Globus pallidus (tissue), 1 donor: ENCODE measurements at regions not wholly inside any gene's neighbourhood (a gene's known extent, or its start where the extent isn't known, plus 50 kb on each side); places are given as distances from the start of the nearest gene placed in this dataset.
"Not testable (repeated sequence)": the region's sequence is repeated elsewhere in the genome, so short reads cannot be mapped to it uniquely, and the experiment has no call there.

Source experiments
- DNase-seq: peaks from one replicate; pipeline ENCODE4 v3.0.0-alpha.2; 2015; ENCODE audit warnings: low spot score

DNA sequence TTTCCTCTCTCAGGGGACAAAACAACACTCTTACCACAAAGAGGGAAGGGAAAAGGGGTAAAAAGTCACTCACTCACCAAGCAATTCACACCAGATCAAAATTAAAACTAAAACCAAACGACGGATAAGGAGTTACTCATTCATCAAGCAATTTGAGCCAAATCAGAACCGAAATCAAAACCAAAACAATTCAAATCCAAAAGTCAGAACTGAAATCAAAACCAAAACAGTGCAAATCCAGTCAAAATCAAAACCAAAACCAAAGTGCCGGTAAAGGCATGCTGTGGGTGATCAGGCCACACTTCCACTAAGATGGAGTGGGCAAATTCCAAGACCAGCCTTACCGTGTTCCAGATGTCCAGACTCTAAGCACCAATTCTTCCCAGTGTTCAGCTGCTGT is 717.9 kb downstream of the AMY1C start:
- DNase-seq: no peak

DNA sequence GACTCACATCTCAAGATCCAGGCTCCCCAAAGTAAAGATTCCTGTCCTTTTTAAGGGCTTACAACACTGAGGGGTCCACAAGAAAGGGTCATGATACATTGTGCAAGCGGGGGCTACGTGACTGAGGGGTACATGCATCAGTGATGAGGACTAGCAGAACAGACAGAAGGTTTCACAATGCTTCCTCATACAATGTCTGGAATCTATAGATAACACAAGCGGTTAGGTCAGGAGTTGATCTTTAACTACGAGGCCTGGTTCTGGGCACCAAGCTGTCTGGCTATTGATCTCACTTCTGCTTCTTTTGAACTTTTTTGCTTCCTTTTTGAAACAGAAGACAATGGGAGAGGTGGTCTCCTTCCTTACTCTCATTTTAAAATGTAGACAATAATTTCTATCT is 718.6 kb downstream of the AMY1C start:
- DNase-seq: no peak

DNA sequence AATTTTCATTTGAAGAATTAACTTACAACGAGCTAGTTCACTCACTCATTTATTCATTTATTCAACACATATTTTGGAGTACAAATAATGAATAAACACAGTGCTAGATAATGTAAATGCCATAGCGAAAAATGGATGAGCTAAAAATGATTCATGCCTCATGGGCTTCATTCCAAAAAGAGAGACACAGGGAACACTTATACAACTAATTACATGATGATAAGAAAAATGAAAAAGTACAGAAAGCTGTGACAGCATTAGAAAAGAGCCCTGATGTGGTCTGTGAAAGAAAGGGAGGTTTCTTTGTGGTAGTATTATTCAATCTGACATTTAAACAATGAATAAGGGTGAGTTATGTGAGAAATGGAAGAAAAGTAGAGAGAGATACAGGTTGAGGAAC is 726.4 kb downstream of the AMY1C start:
- DNase-seq: no peak

DNA sequence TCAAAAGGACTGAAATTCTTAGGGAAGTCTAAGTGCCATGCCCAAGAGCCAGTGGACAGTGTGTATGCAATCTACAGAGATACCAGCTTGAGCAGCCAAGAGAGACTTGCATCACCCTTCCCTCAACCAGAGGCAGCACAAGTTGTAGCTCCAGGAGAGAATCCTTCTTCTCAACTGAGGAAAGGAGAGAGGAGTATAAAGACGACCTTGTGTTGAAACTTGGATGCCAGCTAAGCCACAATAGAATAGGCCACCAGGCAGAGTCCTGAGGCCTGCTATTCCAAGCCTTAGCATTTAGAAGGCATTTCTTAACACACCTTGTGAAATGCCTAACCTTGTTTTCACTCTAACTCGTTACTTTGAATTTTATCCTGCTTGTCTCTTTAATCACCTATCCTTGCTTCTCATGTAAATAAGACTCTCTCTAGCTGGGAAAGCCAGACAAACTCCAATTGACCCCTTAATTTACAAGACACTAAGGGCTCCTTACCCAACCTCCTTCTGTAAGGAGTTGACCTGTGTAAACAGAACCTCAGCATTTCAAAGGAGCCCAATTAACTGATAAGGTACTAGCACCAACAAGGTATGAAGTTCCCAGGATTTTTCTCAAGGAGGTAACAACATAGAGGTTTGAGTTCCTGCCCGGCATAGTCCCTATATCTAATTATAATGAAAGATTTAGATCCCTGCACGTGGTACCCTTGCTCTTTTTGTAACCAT is 738.8 kb downstream of the AMY1C start:
- no peak for DNase-seq

DNA sequence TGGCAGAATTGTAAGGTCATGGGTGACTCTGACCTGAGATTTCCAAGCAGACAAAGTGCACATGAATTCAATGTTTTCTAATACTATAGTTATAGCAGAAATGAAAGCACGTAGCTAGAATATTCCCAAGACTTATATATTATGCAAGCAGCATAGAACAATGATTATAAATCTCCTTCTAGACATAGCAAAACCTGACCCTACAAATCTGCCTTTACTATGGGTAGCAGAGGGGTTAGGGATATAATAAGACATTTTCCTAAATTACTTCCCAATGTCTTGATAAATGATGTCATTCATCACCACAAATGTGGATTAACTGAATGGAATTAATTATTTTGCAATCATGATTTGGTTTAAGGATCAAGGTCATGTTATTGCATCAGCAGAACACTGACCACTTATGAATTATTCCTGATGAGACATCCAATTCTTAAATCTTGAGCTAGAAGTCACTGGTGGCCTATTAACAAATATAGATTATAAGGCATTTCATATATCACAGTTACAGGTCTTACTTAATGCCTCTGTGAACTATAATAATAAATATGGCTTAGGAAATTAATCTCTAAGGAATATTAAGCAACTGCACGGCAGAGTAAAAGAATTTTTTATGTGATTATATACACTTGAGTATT is 776.6 kb downstream of the AMY1C start:
- DNase-seq: no peak

DNA sequence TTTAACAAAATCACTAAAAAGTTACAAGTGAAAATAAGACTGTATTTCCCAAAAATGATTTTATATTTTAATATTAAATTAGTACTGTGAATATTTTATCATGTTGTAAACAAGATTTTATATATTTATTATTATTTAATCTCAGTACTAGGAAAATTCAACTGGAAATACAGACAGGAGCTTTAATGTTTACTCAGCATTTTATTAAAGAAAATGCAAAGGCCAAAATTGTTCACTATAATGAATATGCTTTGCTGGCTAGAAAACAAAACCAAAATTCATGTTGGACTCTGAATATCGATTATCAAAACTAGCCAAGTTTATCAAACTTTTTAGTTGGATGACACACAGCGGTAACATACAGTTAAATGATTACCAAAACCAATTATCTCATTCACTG is 782.3 kb downstream of the AMY1C start:
- DNase-seq: no peak

DNA sequence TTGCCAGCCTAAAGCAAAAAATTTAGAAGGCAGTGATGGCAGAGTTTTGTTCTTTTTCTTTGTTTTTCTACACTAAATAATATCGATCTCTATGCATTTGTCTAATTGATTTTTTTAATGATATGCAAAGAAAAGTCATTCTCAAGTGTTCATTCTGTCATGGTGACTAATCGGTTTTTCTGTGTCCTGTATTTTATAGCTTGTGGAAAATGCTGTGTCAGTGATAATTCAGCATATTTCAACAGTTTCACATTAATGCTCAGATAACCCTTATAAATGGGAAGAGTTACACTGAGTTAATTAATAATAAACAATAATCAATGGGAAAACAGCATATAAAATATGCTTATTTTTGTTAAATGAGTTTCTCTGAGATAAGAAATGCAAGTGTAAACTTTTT is 824.9 kb downstream of the AMY1C start:
- DNase-seq: no peak

DNA sequence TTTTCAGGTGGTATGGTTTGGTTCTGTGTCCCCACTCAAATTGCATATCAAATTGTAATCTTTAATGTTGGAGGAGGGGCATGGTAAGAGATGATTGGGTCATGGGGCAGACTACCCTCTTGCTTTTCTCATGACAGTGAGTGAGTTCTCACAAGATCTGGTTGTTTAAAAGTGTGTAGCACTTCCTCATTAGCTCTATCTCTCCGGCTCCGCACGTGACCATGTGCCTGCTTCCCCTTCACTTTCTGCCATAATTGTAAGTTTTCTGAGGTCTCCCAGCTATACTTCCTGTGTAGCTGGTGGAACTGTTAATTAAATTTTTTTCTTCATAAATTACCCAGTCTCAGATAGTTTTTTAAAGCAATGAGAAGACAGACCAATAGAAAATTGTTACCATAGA is 843.2 kb downstream of the AMY1C start:
- no peak for DNase-seq

DNA sequence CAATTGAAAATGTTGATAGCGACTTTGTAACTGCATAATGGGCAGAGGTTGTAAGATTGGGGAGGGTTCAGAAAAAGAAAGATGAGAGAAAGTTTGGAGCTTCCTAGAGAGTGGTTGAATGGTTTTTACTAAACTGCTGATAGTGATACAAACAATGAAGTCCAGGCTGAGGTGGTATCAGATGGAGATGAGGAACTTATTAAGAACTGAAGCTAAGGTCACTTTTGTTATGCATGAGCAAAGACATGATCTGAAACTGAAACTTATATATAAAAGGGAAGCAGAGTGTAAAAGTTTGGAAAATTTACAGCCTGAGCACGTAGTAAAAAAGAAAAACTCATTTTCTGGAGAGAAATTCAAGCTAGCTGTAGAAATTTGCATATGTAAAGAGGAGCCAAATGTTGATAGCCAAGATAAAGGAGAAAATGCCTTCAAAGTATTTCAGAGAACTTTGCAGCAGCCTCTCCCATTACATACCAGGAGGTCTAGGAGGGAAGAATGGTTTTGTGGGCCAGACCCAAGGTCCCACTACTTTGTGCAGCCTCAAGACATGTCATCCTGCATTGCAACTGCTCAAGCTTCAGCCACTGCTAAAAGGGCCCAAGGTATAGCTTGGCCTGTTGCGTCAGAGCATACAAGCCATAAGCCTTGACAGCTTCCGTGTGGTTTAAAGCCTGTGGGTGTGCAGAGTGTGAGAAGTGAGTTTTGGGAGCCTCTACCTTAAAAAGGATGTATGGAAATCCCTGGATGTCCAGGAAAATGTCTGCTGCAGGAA is 843.9 kb downstream of the AMY1C start:
- DNase-seq: peak; percentile 16

DNA sequence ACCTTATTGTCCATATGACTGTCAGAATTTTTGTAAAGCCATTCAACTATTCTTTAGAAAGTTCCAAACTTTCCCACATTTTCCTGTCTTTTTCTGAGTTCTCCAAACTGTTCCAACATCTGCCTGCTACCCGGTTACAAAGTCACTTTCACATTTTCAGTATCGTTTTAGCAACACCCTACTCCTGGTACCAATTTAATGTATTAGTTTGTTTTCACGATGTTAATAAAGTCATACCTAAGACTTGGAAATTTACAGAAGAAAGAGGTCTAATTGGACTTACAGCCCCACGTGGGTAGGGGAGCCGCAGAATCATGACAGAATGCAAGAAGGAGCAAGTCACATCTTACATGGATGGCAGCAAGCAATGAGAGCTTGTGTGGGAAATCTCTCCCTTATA is 867.8 kb downstream of the AMY1C start:
- no peak for DNase-seq

DNA sequence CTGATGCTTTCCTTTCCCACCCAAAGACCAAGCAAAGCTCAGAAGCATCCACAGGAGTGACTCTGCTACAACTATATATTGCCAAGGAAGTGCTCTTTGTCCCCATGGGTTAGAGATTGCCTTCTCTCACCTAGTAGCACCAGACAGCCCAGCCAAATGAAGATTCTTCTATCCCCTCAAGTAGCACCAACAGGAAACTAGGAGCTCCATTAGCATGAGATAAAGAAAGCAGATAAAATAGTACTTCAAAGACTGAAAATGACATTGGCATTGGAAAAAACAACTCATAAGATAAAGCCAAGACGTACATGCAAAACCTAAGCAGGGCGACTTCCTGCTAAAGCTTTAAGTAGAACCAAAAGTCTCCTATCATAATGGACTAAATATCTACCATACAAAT is 871.5 kb downstream of the AMY1C start:
- no peak for DNase-seq

DNA sequence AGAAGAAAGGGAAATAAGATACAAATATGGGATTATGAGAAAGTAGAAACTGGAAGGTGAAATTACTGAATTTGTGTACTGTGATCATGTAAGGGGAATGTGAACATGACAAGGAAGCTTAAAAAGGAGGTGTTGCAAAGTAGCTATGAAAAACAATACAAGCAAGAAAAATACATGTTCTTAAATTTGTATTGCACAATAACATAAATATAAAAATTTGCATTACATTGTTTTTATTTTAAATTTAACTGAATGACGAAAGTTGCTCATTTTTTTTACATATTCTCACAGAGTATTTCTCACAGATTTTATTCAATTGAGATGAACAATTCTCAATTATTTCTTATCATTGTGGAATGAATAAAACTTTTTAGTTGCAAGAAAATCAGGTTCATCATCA is 874.8 kb downstream of the AMY1C start:
- DNase-seq: no peak

DNA sequence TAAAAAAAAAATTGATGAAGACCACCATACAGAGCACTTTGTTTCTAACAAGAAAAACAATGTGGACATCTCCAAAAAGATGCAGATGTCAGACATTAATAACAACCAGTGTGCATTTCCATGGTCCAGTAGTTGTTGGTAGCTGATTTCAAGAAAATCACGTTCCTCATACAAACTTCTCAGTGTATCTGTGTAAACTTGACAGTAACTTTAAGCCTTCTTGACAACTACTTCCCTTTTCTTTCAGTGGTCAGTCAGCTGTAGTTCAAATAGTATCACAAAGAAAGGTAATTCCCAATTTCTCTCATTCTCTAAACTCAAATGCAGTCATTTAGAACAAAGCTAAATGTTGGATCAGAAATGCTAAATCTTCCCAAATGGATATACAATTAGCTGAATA is 879.9 kb downstream of the AMY1C start:
- DNase-seq: no peak

DNA sequence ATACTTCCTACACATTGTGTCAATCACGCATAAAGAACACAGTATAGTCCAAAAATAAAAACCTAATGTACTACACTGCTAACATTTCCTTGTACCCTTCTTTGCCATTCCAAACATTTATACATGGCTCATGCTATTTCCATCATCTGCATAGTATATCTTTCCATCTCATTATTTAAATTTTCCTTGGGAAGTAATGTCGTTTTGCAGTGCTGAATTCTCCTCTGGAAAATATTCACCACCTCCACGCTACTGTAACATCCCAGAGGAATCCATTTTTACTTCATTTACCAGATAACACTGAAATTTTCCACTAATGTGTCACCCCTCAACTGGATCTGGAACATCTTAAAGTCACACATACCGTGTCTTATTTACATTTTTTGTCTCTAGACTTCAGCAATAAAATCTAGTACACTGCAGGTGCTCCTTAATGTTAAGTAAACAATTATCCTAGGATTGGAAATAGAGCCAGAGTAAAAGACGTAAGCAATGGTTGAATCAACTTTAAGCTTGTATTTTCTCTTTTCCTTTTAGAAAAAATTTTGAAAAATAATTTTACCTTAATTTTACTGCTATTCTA is 881.0 kb downstream of the AMY1C start:
- no peak for DNase-seq

DNA sequence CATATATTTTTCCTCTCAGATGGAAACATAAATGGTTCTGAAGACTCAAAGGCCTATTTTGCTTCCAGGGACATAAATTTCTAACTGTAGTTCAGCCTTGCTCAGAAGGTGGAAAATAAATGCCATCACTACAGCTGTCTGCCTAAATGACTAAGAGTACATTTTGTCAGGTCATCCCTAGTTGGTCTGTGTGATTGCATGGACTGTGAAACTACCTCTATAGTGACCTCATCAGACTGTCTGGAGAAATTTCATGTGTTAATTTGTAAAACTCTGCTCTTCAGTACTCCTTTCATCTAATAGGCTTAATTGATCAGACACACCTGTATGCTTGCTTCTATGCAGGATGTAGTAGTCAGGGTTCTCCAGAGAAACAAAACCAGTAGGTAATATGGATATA is 886.9 kb downstream of the AMY1C start:
- DNase-seq: no peak

DNA sequence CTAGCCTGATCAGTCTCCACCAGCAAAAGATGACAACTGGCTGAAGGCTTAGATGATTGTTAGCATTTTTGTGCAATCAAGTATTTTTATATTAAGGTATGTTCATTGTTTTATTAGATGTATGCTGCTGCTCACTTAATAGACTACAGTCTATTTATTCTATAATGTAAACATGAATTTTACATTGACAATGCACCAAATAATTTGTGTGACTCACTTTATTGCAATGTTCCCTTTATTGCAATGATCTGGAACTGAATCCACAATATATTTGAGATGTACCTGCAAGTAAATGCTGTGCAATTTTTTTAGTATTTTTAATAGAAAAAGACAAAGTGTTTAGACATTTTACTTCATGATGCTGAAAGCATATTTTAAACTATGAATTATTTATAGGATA is 896.5 kb downstream of the AMY1C start:
- no peak for DNase-seq

DNA sequence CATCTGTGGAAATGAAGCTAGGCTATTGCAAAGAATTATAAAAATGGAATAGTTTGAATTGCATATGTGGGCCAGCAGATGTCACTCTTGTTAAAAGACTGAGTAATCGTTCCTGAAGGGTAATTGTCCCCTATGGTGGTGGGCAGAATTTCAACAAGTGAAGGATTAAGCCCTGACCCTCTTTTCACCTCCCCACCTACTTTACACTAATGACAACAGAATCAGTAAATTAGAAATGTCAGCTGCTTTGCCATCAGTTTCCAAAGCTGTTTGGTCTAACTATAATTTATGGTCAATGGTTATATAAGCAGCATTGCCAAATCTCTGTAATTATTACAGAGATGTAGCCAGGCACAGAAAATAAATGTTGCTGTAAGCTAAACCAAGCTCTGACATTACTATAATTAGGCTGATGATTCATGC is 898.6 kb downstream of the AMY1C start:
- peak; percentile 5 for DNase-seq

DNA sequence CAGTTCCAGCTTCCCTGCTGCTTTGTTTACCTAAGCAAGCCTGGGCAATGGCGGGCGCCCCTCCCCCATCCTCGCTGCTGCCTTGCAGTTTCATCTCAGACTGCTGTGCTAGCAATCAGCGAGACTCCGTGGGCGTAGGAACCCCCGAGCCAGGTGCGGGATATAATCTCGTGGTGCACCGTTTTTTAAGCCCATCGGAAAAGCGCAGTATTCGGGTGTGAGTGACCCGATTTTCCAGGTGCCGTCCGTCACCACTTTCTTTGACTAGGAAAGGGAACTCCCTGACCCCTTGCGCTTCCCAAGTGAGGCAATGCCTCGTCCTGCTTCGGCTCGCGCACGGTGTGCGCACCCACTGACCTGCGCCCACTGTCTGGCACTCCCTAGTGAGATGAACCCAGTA is 914.7 kb downstream of the AMY1C start:
- DNase-seq: not testable (repeated sequence)

DNA sequence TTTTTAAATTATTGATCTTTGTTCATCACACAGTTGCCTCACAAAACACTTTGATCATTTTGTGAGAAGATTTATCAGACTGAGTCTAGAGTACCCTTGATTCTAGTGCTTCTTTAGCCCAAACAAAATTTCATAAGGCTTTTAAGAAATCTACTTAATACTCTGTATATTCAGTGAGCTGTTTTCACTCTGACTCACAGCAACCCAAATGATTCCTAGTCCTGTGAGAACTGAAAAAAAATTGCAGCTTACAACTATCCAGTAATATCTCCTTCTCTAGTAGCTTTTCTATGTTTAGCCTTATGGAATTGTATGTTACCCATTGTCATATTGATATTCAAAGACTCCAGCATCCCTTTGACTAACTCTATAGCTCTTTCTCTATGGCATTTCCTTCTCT is 915.6 kb downstream of the AMY1C start:
- DNase-seq: no peak

DNA sequence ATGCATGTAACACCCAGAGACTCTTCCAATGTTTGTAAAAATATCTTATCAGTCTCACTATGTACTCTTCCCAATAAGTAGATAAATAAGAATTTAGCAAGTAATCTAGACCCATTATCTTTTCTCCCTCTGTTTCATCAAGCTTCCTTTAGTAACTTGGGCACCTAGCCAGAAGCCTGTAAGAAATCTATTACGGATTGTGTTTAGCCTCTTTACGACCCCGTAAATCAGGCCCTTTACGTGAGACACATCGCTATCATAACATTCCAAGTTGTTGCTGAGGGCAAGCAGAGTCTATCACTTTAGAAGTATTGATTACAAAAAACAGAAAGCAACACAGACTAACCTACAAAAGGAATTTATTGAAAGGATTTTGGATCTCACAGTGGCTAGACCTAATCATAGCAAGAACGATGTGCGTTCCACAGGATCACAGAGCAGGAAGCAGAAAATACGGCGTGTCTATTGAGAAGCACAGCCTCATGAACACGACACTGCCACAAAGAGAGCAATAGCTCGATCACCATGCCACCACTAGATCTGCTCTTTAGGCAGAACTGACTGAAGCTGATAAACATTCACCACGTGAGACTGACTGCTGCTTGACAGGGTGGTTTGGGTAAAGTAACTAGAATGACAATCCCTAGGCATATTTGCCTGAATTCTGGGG is 922.1 kb downstream of the AMY1C start:
- no peak for DNase-seq

DNA sequence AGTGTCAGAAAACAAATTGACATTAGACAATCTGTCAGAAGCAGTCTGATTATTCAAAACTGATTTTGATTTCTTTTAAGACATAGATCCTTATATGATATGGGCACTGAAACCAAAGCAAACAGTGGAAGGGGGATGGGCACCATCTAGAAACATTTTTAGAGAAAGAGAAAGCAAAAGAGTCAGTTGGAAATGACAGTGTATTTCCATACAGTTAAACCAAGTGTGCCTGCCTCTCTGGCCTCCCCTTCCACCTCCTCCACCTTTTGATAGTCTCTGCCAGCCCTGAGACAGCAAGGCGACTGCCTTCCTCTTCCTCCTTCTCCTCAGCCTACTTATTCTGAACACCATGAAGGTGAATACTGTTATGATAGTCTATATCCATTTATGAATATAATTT is 949.7 kb downstream of the AMY1C start:
- no peak for DNase-seq

DNA sequence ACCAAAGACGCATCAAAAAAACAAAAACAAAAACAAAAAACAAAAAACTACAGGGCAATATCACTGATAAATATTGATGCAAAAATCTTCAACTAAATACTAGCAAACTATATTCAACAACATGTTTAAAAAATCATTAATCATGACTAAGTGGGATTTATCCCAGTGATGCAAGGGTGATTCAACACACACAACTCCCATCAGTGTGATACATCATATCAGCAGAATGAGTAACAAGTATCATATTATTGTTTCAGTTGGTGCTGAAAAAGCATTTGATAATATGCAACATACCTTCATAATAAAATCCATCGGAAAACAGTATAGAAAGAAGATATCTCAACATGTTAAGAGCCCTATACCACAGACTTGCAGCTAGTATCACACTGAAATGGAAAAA is 953.0 kb downstream of the AMY1C start:
- no peak for DNase-seq
